GM12878 (cell line): ENCODE measurements at regions not wholly inside any gene's neighbourhood (a gene's known extent, or its start where the extent isn't known, plus 50 kb on each side); places are given as distances from the start of the nearest gene placed in this dataset.

Experiments
- ATF2 ChIP-seq: IDR thresholded peaks from 2 replicates; pipeline ENCODE4 v1.6.1; 2012; ENCODE audit warnings: low read length, inconsistent platforms
- CTCF ChIP-seq, 3 experiments: IDR thresholded peaks in 2 of 3; conservative IDR thresholded peaks in 1 of 3; 2 replicates each; pipeline ENCODE4 v1.5.1; 2011; ENCODE audit warnings: low read depth in 3 of 3, low read length in 3 of 3, mild to moderate bottlenecking in 3 of 3, control low read depth in 2 of 3, moderate library complexity in 2 of 3, inconsistent platforms in 1 of 3, mixed read lengths in 1 of 3; ENCODE audit not compliant: control insufficient read depth in 2 of 3, insufficient read depth in 1 of 3; ENCODE audit errors: extremely low read depth in 1 of 3
- EGR1 ChIP-seq, 2 experiments: IDR thresholded peaks; 1 replicate in 1 of 2; 2 replicates in 1 of 2; pipeline ENCODE4 v1.6.1; 2011 to 2012; ENCODE audit warnings: low read depth in 2 of 2, low read length in 2 of 2, borderline replicate concordance in 1 of 2, mild to moderate bottlenecking in 1 of 2, moderate library complexity in 1 of 2
- KDM1A ChIP-seq: fragments of 200-600 bp; sonication (generic); IDR thresholded peaks from 2 replicates; pipeline ENCODE4 v1.6.1; 2016; ENCODE audit warnings: borderline replicate concordance
- TCF7 ChIP-seq: IDR thresholded peaks from 2 replicates; pipeline ENCODE4 v1.6.1; 2014; ENCODE audit warnings: antibody characterized with exemption, borderline replicate concordance

GRCh38 chr2:21406911-21407310 is 283.1 kb downstream of the TDRD15 start:
- TF ChIP-seq CTCF (IDR thresholded peaks at IDR 0.05 in 2 of 3, conservative IDR thresholded peaks at IDR 0.05 in 1 of 3; ENCODE audit: control insufficient read depth in 2 of 3, extremely low read depth in 1 of 3, insufficient read depth in 1 of 3, low read depth in 3 of 3, low read length in 3 of 3) = no peak
- no peak for TF ChIP-seq TCF7
- no peak for TF ChIP-seq EGR1 (IDR thresholded peaks at IDR 0.05; ENCODE audit: borderline replicate concordance in 1 of 2, low read depth in 2 of 2, low read length in 2 of 2)
- no peak for TF ChIP-seq ATF2
- TF ChIP-seq KDM1A = no peak
